Fibroblast of lung (primary cell): ENCODE measurements at regions not wholly inside any gene's neighbourhood (a gene's known extent, or its start where the extent isn't known, plus 50 kb on each side); places are given as distances from the start of the nearest gene placed in this dataset.

Experiments used
- DNase-seq, 2 donors: peaks; one replicate each; pipeline versions ENCODE4 v3.0.0 to v3.0.0-alpha.2; 2010; ENCODE audit warnings: low read depth in 2 of 2
- H2AFZ ChIP-seq: 2 replicates; pipeline ENCODE4 v1.5.1; 2012; ENCODE audit warnings: low read length, control low read depth, inconsistent platforms
- H3K27ac ChIP-seq: 2 replicates; pipeline ENCODE4 v1.5.1; 2011; ENCODE audit warnings: low read length, control low read depth; ENCODE audit not compliant: insufficient read depth
- H3K27me3 ChIP-seq: 2 replicates; pipeline ENCODE4 v1.5.1; 2011; ENCODE audit warnings: mild to moderate bottlenecking, low read length; ENCODE audit not compliant: control insufficient read depth, insufficient read depth
- H3K36me3 ChIP-seq: 2 replicates; pipeline ENCODE4 v1.5.1; 2011; ENCODE audit warnings: low read length; ENCODE audit not compliant: control insufficient read depth, insufficient read depth
- H3K4me1 ChIP-seq: 2 replicates; pipeline ENCODE4 v1.5.1; 2011; ENCODE audit warnings: low read length; ENCODE audit not compliant: control insufficient read depth, insufficient read depth; ENCODE audit errors: extremely low read depth
- H3K4me2 ChIP-seq: 2 replicates; pipeline ENCODE4 v1.5.1; 2011; ENCODE audit warnings: low read length, control low read depth; ENCODE audit not compliant: insufficient read depth; ENCODE audit errors: extremely low read depth
- H3K4me3 ChIP-seq, 4 experiments: fragments of 200-600 bp in 1 of 4; sonication (generic) in 1 of 4; replicated peaks in 1 of 4; 2 replicates each; pipeline ENCODE4 v1.5.1; 2011 to 2016; ENCODE audit warnings: low read length in 4 of 4, low read depth in 3 of 4, mild to moderate bottlenecking in 3 of 4, control low read depth in 2 of 4, inconsistent platforms in 1 of 4, mixed read lengths in 1 of 4; ENCODE audit not compliant: insufficient read depth in 1 of 4; ENCODE audit errors: control extremely low read depth in 1 of 4
- H3K79me2 ChIP-seq: 2 replicates; pipeline ENCODE4 v1.5.1; 2012; ENCODE audit warnings: mild to moderate bottlenecking, low read length, inconsistent platforms; ENCODE audit not compliant: control insufficient read depth, insufficient read depth
- H3K9ac ChIP-seq: 2 replicates; pipeline ENCODE4 v1.5.1; 2011; ENCODE audit warnings: mild to moderate bottlenecking, low read length, control low read depth; ENCODE audit not compliant: insufficient read depth
- H3K9me3 ChIP-seq: 2 replicates; pipeline ENCODE4 v1.5.1; 2012; ENCODE audit warnings: low read depth, low read length; ENCODE audit not compliant: control insufficient read depth, insufficient read depth
- H4K20me1 ChIP-seq: 2 replicates; pipeline ENCODE4 v1.5.1; 2011; ENCODE audit warnings: low read length; ENCODE audit not compliant: control insufficient read depth, insufficient read depth; ENCODE audit errors: extremely low read depth
- CTCF ChIP-seq, 2 donors: IDR thresholded peaks in 1 of 2; conservative IDR thresholded peaks in 1 of 2; 1 replicate in 1 of 2; 2 replicates in 1 of 2; pipeline ENCODE4 v1.5.1; 2011 to 2012; ENCODE audit warnings: low read length in 2 of 2, control low read depth in 1 of 2, inconsistent platforms in 1 of 2, low read depth in 1 of 2, mild to moderate bottlenecking in 1 of 2
- EZH2 ChIP-seq: IDR thresholded peaks from 2 replicates; pipeline ENCODE4 v1.5.1; 2012; ENCODE audit warnings: low read length, control low read depth, mild to moderate bottlenecking; ENCODE audit errors: missing control alignments

- no peak for DNase-seq
- Histone ChIP-seq H3K79me2 (no peaks in the 10 kb centered on the region), H3K4me2 (no peak overlapping the region), H3K36me3 (no peaks in the 10 kb centered on the region), H3K9ac (no peak overlapping the region), H2AFZ (no peak overlapping the region), H3K9me3 (no peaks in the 10 kb centered on the region), H4K20me1 (no peaks in the 10 kb centered on the region), H3K27ac (no peak overlapping the region), H3K4me1 (no peaks in the 10 kb centered on the region), H3K27me3 (no peaks in the 10 kb centered on the region), H3K4me3 (no peak overlapping the region)
- TF ChIP-seq EZH2 (no peak), CTCF (conservative IDR thresholded peaks at IDR 0.05 in 1 of 2, IDR thresholded peaks at IDR 0.05 in 1 of 2; ENCODE audit: low read depth in 1 of 2, low read length in 2 of 2) (no peak)
Measured at GRCh38 chr1:239151937-239152336, 234.4 kb upstream of the CHRM3 start.

DNA sequence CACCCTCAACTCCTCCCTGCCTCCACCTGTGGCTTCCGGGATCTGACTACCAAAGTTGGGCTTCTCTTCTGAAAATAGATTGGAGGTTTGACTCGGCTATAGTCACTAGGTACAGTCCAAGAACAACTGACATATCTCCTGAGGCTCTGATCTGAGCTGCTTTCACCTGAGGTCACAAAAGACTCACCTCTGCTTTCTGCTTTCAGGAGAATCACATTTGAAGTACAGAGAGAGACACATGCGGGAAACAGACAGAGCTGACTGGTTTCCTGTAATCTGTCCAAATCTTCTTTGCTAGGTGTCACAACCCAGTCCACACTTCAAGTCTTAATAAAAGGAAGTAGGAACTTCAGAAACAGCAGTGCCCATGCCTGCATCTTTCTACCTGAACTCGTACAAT, 245.4 kb upstream of the CHRM3 start:
- Histone ChIP-seq H3K27ac (no peak overlapping the region), H3K9ac (no peak overlapping the region), H3K4me3 (no peak overlapping the region), H3K36me3 (no peaks in the 10 kb centered on the region), H3K4me1 (no peaks in the 10 kb centered on the region), H3K27me3 (no peaks in the 10 kb centered on the region), H3K79me2 (no peaks in the 10 kb centered on the region), H3K4me2 (no peak overlapping the region), H4K20me1 (no peaks in the 10 kb centered on the region), H2AFZ (no peak overlapping the region), H3K9me3 (no peaks in the 10 kb centered on the region)
- no peak for DNase-seq
- TF ChIP-seq EZH2 (no peak), CTCF (conservative IDR thresholded peaks at IDR 0.05 in 1 of 2, IDR thresholded peaks at IDR 0.05 in 1 of 2; ENCODE audit: low read depth in 1 of 2, low read length in 2 of 2) (no peak)

- no peak overlapping the region for H3K4me2 ChIP-seq
- H3K27me3 ChIP-seq: no peaks in the 10 kb centered on the region
- H3K4me3 ChIP-seq: no peak overlapping the region
- H4K20me1 ChIP-seq: no peaks in the 10 kb centered on the region
- TF ChIP-seq EZH2: no peak
- no peak for TF ChIP-seq CTCF (conservative IDR thresholded peaks at IDR 0.05 in 1 of 2, IDR thresholded peaks at IDR 0.05 in 1 of 2; ENCODE audit: low read depth in 1 of 2, low read length in 2 of 2)
- no peaks in the 10 kb centered on the region for H3K36me3 ChIP-seq
- no peak overlapping the region for H2AFZ ChIP-seq
- no peak for DNase-seq
- no peaks in the 10 kb centered on the region for H3K9me3 ChIP-seq
- no peak overlapping the region for H3K9ac ChIP-seq
- no peak overlapping the region for H3K27ac ChIP-seq
- H3K4me1 ChIP-seq: no peaks in the 10 kb centered on the region
- no peaks in the 10 kb centered on the region for H3K79me2 ChIP-seq
Measured at GRCh38 chr1:239139801-239140200, 246.6 kb upstream of the CHRM3 start.
